ENCODE measurements at regions not wholly inside any gene's neighbourhood (a gene's known extent, or its start where the extent isn't known, plus 50 kb on each side); places are given as distances from the start of the nearest gene placed in this dataset.

GRCh38 chr13:75978818-75979217, 342.7 kb downstream of the LMO7 start:
- no peak for TF ChIP-seq JUND (IDR thresholded peaks at IDR 0.05)
- no peak for TF ChIP-seq MAX (IDR thresholded peaks at IDR 0.05)
- TF ChIP-seq RXRA (IDR thresholded peaks at IDR 0.05): no peak
- no peak for TF ChIP-seq HNF4A (conservative IDR thresholded peaks at IDR 0.05)
- TF ChIP-seq FOXA2 (IDR thresholded peaks at IDR 0.05): no peak
- no peak for TF ChIP-seq GABPA (IDR thresholded peaks at IDR 0.05 in 1 of 2, conservative IDR thresholded peaks at IDR 0.05 in 1 of 2)
- no peak for TF ChIP-seq SP1 (IDR thresholded peaks at IDR 0.05)
- no peak for TF ChIP-seq HNF4G (IDR thresholded peaks at IDR 0.05)
- TF ChIP-seq REST (IDR thresholded peaks at IDR 0.05): no peak
- no peak for TF ChIP-seq YY1 (IDR thresholded peaks at IDR 0.05)
- TF ChIP-seq CTCF (IDR thresholded peaks at IDR 0.05; ENCODE audit: low read depth, low read length, missing input control): no peak
- no peak for TF ChIP-seq FOXA1 (IDR thresholded peaks at IDR 0.05)
- TF ChIP-seq ATF3 (IDR thresholded peaks at IDR 0.05): no peak
- no peak for TF ChIP-seq EGR1 (IDR thresholded peaks at IDR 0.05; ENCODE audit: low read depth in 2 of 2)
- no peak for DNase-seq (ENCODE audit: low spot score)
- H3K4me3 ChIP-seq (ENCODE audit: low read depth in 1 of 3, low read length in 3 of 3): no peak overlapping the region
- no peaks in the 10 kb centered on the region for H3K4me1 ChIP-seq (ENCODE audit: control insufficient read depth in 4 of 4, insufficient read depth in 4 of 4, low read length in 3 of 4)
- no peaks in the 10 kb centered on the region for H3K9me3 ChIP-seq (ENCODE audit: control insufficient read depth in 4 of 4, low read length in 3 of 4)
- no peaks in the 10 kb centered on the region for H3K36me3 ChIP-seq (ENCODE audit: control insufficient read depth in 4 of 4, insufficient read depth in 3 of 4, low read depth in 1 of 4, low read length in 3 of 4)
- H3K27me3 ChIP-seq (ENCODE audit: control insufficient read depth in 4 of 4, insufficient read depth in 4 of 4, low read length in 3 of 4): no peaks in the 10 kb centered on the region
- no peak overlapping the region for H3K27ac ChIP-seq (ENCODE audit: low read depth in 1 of 2, low read length in 2 of 2)
- H3K9ac ChIP-seq (ENCODE audit: low read depth in 1 of 2, low read length in 2 of 2): no peak overlapping the region

- 57% methylated on average over 4 of the region's 4 CpGs for WGBS
- Histone ChIP-seq H3K27ac (ENCODE audit: low read depth in 1 of 2, low read length in 2 of 2) (no peak overlapping the region), H3K9me3 (ENCODE audit: control insufficient read depth in 4 of 4, low read length in 3 of 4) (no peaks in the 10 kb centered on the region), H3K4me3 (ENCODE audit: low read depth in 1 of 3, low read length in 3 of 3) (no peak overlapping the region), H3K36me3 (ENCODE audit: control insufficient read depth in 4 of 4, insufficient read depth in 3 of 4, low read depth in 1 of 4, low read length in 3 of 4) (no peaks in the 10 kb centered on the region), H3K27me3 (ENCODE audit: control insufficient read depth in 4 of 4, insufficient read depth in 4 of 4, low read length in 3 of 4) (peaks cover 0 to 3% (median 0%) of the 10 kb centered on the region in 4 donors), H3K4me1 (ENCODE audit: control insufficient read depth in 4 of 4, insufficient read depth in 4 of 4, low read length in 3 of 4) (no peaks in the 10 kb centered on the region), H3K9ac (ENCODE audit: low read depth in 1 of 2, low read length in 2 of 2) (no peak overlapping the region)
- no peak for DNase-seq (ENCODE audit: low spot score)
- TF ChIP-seq YY1 (IDR thresholded peaks at IDR 0.05) (no peak), GABPA (IDR thresholded peaks at IDR 0.05 in 1 of 2, conservative IDR thresholded peaks at IDR 0.05 in 1 of 2) (no peak), TAF1 (conservative IDR thresholded peaks at IDR 0.05) (no peak), REST (IDR thresholded peaks at IDR 0.05) (no peak), CTCF (IDR thresholded peaks at IDR 0.05; ENCODE audit: low read depth, low read length, missing input control) (no peak), HNF4G (IDR thresholded peaks at IDR 0.05) (no peak), RAD21 (IDR thresholded peaks at IDR 0.05) (no peak), ATF3 (IDR thresholded peaks at IDR 0.05) (no peak), HNF4A (conservative IDR thresholded peaks at IDR 0.05) (no peak), FOXA2 (IDR thresholded peaks at IDR 0.05) (no peak), EGR1 (IDR thresholded peaks at IDR 0.05; ENCODE audit: low read depth in 2 of 2) (no peak), FOXA1 (IDR thresholded peaks at IDR 0.05) (no peak), SP1 (IDR thresholded peaks at IDR 0.05) (no peak)
These were observed 332.1 kb downstream of the LMO7 start for GRCh38 chr13:75968103-75968838.

Measured in liver (tissue), 8 donors.